NB4 (cell line): ENCODE measurements at regions not wholly inside any gene's neighbourhood (a gene's known extent, or its start where the extent isn't known, plus 50 kb on each side); places are given as distances from the start of the nearest gene placed in this dataset.
"Not testable (repeated sequence)": the region's sequence is repeated elsewhere in the genome, so short reads cannot be mapped to it uniquely, and the experiment has no call there.

Experiments used
- CTCF ChIP-seq: IDR thresholded peaks from one replicate; pipeline ENCODE4 v1.5.1; 2012; ENCODE audit warnings: low read depth, low read length
- MYC ChIP-seq: IDR thresholded peaks from 2 replicates; pipeline ENCODE4 v1.6.1; 2011; ENCODE audit warnings: low read depth, low read length
- POLR2A ChIP-seq: IDR thresholded peaks from 2 replicates; pipeline ENCODE4 v1.6.1; 2011; ENCODE audit warnings: mild to moderate bottlenecking; ENCODE audit not compliant: insufficient read length; ENCODE audit errors: extremely low read depth
- TF ChIP-seq, protein P1 (sequence below): IDR thresholded peaks from 2 replicates; pipeline ENCODE4 v1.6.1; 2011; ENCODE audit warnings: low read depth, low read length

GRCh38 chr12:27171494-27171893 is 72.6 kb upstream of the STK38L start:
- not testable (repeated sequence) for TF ChIP-seq CTCF, POLR2A, MYC
- TF ChIP-seq, protein P1, sequence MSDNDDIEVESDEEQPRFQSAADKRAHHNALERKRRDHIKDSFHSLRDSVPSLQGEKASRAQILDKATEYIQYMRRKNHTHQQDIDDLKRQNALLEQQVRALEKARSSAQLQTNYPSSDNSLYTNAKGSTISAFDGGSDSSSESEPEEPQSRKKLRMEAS = not testable (repeated sequence)
